Prostate gland (tissue), 2 donors: ENCODE measurements at regions not wholly inside any gene's neighbourhood (a gene's known extent, or its start where the extent isn't known, plus 50 kb on each side); places are given as distances from the start of the nearest gene placed in this dataset.

Experiments used
- CTCF ChIP-seq, 4 experiments: fragments of 200-600 bp in 2 of 4; fragments of 450-650 bp in 2 of 4; sonication (generic) in 2 of 4; IDR thresholded peaks; 1 replicate in 3 of 4; 2 replicates in 1 of 4; pipeline ENCODE4 v1.5.1; 2016 to 2019; ENCODE audit warnings: antibody characterized with exemption in 4 of 4, mild to moderate bottlenecking in 2 of 4, moderate library complexity in 2 of 4
- POLR2A ChIP-seq: fragments of 450-650 bp; IDR thresholded peaks from one replicate; pipeline ENCODE4 v1.6.1; 2016; ENCODE audit warnings: antibody characterized with exemption, mild to moderate bottlenecking
- POLR2AphosphoS5 ChIP-seq: sonication (generic); formaldehyde crosslinking; IDR thresholded peaks from one replicate; pipeline ENCODE4 v1.6.1; 2017; ENCODE audit warnings: antibody characterized with exemption

GRCh38 chr4:160299177-160299576 is 1196.3 kb downstream of the RAPGEF2 start:
- TF ChIP-seq CTCF (IDR thresholded peaks at IDR 0.05) (no peak), POLR2A (no peak), POLR2AphosphoS5 (no peak)
